Mucosa of rectum (tissue), 2 donors: ENCODE measurements at regions not wholly inside any gene's neighbourhood (a gene's known extent, or its start where the extent isn't known, plus 50 kb on each side); places are given as distances from the start of the nearest gene placed in this dataset.
A peak's percentile ranks its signal among the peaks of the same experiment; 100 is the strongest.

Source experiments
- H3K27ac ChIP-seq, 2 donors: one replicate each; pipeline ENCODE4 v1.7.0; 2013; ENCODE audit warnings: inconsistent platforms in 2 of 2, low read depth in 2 of 2, low read length in 2 of 2
- H3K27me3 ChIP-seq, 2 donors: one replicate each; pipeline ENCODE4 v1.7.0; 2013; ENCODE audit warnings: low read length in 2 of 2; ENCODE audit not compliant: control insufficient read depth in 2 of 2, insufficient read depth in 2 of 2
- H3K36me3 ChIP-seq, 2 donors: one replicate each; pipeline ENCODE4 v1.7.0; 2013; ENCODE audit warnings: low read length in 2 of 2; ENCODE audit not compliant: control insufficient read depth in 2 of 2, insufficient read depth in 2 of 2
- H3K4me1 ChIP-seq, 2 donors: one replicate each; pipeline ENCODE4 v1.7.0; 2013; ENCODE audit warnings: low read length in 2 of 2, mild to moderate bottlenecking in 1 of 2; ENCODE audit not compliant: control insufficient read depth in 2 of 2, insufficient read depth in 2 of 2
- H3K4me3 ChIP-seq, 2 donors: one replicate each; pipeline ENCODE4 v1.7.0; 2013; ENCODE audit warnings: low read length in 2 of 2
- H3K9ac ChIP-seq, 2 donors: one replicate each; pipeline ENCODE4 v1.7.0; 2013; ENCODE audit warnings: low read length in 2 of 2, low read depth in 1 of 2, mild to moderate bottlenecking in 1 of 2
- H3K9me3 ChIP-seq, 2 donors: one replicate each; pipeline ENCODE4 v1.7.0; 2013; ENCODE audit warnings: low read length in 2 of 2; ENCODE audit not compliant: control insufficient read depth in 2 of 2
- donor health status: healthy.
- donor health status: Normal muscosa, but diverticular disease.

GRCh38 chr15:72948662-72949061, 103.6 kb upstream of the NEO1 start:
- Histone ChIP-seq H3K9me3 (peaks cover 0 to 3% of the 10 kb centered on the region in 2 donors), H3K27ac (no peak overlapping the region), H3K4me1 (no peaks in the 10 kb centered on the region), H3K36me3 (no peaks in the 10 kb centered on the region), H3K27me3 (no peaks in the 10 kb centered on the region), H3K4me3 (no peak overlapping the region), H3K9ac (no peak overlapping the region)

GRCh38 chr15:72947709-72948108, 104.6 kb upstream of the NEO1 start:
- no peak overlapping the region for H3K27ac ChIP-seq
- no peaks in the 10 kb centered on the region for H3K36me3 ChIP-seq
- H3K4me1 ChIP-seq = no peaks in the 10 kb centered on the region
- H3K27me3 ChIP-seq = no peaks in the 10 kb centered on the region
- H3K9ac ChIP-seq = no peak overlapping the region
- H3K4me3 ChIP-seq = no peak overlapping the region
- H3K9me3 ChIP-seq = peaks cover 0 to 3% of the 10 kb centered on the region in 2 donors

- no peak overlapping the region for H3K27ac ChIP-seq
- H3K36me3 ChIP-seq = no peaks in the 10 kb centered on the region
- H3K4me1 ChIP-seq = peaks cover 0 to 7% of the 10 kb centered on the region in 2 donors
- H3K9ac ChIP-seq = no peak overlapping the region
- no peak overlapping the region for H3K4me3 ChIP-seq
- H3K9me3 ChIP-seq = peaks cover 0 to 3% of the 10 kb centered on the region in 2 donors
- no peaks in the 10 kb centered on the region for H3K27me3 ChIP-seq
Observed at GRCh38 chr15:72944565-72944964, 107.7 kb upstream of the NEO1 start.

GRCh38 chr15:72940229-72940622, 112.0 kb upstream of the NEO1 start:
- Histone ChIP-seq H3K9ac (no peak overlapping the region), H3K4me3 (no peak overlapping the region), H3K36me3 (no peaks in the 10 kb centered on the region), H3K9me3 (no peaks in the 10 kb centered on the region), H3K27ac (peak overlapping the region in 1 of 2 donors; percentile 43), H3K27me3 (no peaks in the 10 kb centered on the region), H3K4me1 (peaks cover 0 to 10% of the 10 kb centered on the region in 2 donors)

GRCh38 chr15:72939514-72940228, 112.6 kb upstream of the NEO1 start:
- Histone ChIP-seq H3K4me1 (peaks cover 0 to 10% of the 10 kb centered on the region in 2 donors), H3K4me3 (no peak overlapping the region), H3K27ac (peak overlapping the region; percentile 5 to 43), H3K27me3 (no peaks in the 10 kb centered on the region), H3K36me3 (no peaks in the 10 kb centered on the region), H3K9me3 (no peaks in the 10 kb centered on the region), H3K9ac (no peak overlapping the region)

GRCh38 chr15:72936691-72937679, 115.3 kb upstream of the NEO1 start:
- no peak overlapping the region for H3K9ac ChIP-seq
- no peaks in the 10 kb centered on the region for H3K27me3 ChIP-seq
- H3K4me1 ChIP-seq = peaks cover 0 to 10% of the 10 kb centered on the region in 2 donors
- no peak overlapping the region for H3K27ac ChIP-seq
- no peaks in the 10 kb centered on the region for H3K36me3 ChIP-seq
- H3K9me3 ChIP-seq = no peaks in the 10 kb centered on the region
- H3K4me3 ChIP-seq = no peak overlapping the region

- H3K27ac ChIP-seq = no peak overlapping the region
- peaks cover 0 to 10% of the 10 kb centered on the region in 2 donors for H3K4me1 ChIP-seq
- H3K9ac ChIP-seq = no peak overlapping the region
- H3K27me3 ChIP-seq = no peaks in the 10 kb centered on the region
- no peaks in the 10 kb centered on the region for H3K9me3 ChIP-seq
- no peak overlapping the region for H3K4me3 ChIP-seq
- no peaks in the 10 kb centered on the region for H3K36me3 ChIP-seq
Observed at GRCh38 chr15:72936237-72936636, 116.0 kb upstream of the NEO1 start.

GRCh38 chr15:72935521-72935920, 116.7 kb upstream of the NEO1 start:
- no peak overlapping the region for H3K4me3 ChIP-seq
- no peak overlapping the region for H3K9ac ChIP-seq
- H3K27ac ChIP-seq = no peak overlapping the region

GRCh38 chr15:72934921-72935320, 117.3 kb upstream of the NEO1 start:
- Histone ChIP-seq H3K27me3 (no peaks in the 10 kb centered on the region), H3K27ac (no peak overlapping the region), H3K4me3 (no peak overlapping the region), H3K9me3 (no peaks in the 10 kb centered on the region), H3K9ac (no peak overlapping the region), H3K36me3 (no peaks in the 10 kb centered on the region), H3K4me1 (peaks cover 0 to 7% of the 10 kb centered on the region in 2 donors)

More at GRCh38 chr15:72935521-72935920, 116.7 kb upstream of the NEO1 start:
- no peaks in the 10 kb centered on the region for H3K9me3 ChIP-seq
- no peaks in the 10 kb centered on the region for H3K27me3 ChIP-seq
- H3K4me1 ChIP-seq = peaks cover 0 to 10% of the 10 kb centered on the region in 2 donors
- H3K36me3 ChIP-seq = no peaks in the 10 kb centered on the region

- Histone ChIP-seq H3K9me3 (no peaks in the 10 kb centered on the region), H3K9ac (no peak overlapping the region), H3K4me3 (no peak overlapping the region)
Observed at GRCh38 chr15:72933976-72934375, 118.3 kb upstream of the NEO1 start.

More at GRCh38 chr15:72933976-72934375, 118.3 kb upstream of the NEO1 start:
- no peaks in the 10 kb centered on the region for H3K4me1 ChIP-seq
- no peaks in the 10 kb centered on the region for H3K36me3 ChIP-seq
- no peak overlapping the region for H3K27ac ChIP-seq
- no peaks in the 10 kb centered on the region for H3K27me3 ChIP-seq
